ENCODE measurements at regions not wholly inside any gene's neighbourhood (a gene's known extent, or its start where the extent isn't known, plus 50 kb on each side); places are given as distances from the start of the nearest gene placed in this dataset.

- no peak for TF ChIP-seq ZNF462 (CRISPR knock-in tag; IDR thresholded peaks at IDR 0.05)
- TF ChIP-seq ETS1 (IDR thresholded peaks at IDR 0.05), result no peak
- no peak for TF ChIP-seq ZNF114 (CRISPR knock-in tag; IDR thresholded peaks at IDR 0.05)
- TF ChIP-seq EZH2phosphoT487 (IDR thresholded peaks at IDR 0.05; ENCODE audit: unreplicated experiment), result no peak
These were observed 320.0 kb downstream of the ADGRG6 start (continued) for GRCh38 chr6:142621822-142622221.

- H3K27me3 Mint-ChIP-seq (ENCODE audit: insufficient read depth, low read depth, poor library complexity), result no peaks in the 10 kb centered on the region
- H3K4me3 Mint-ChIP-seq, result no peak overlapping the region
- Histone ChIP-seq H3K4me3 (no peak overlapping the region), H3K27ac (ENCODE audit: low read depth) (no peak overlapping the region), H3F3A (replicated peaks; ENCODE audit: low read depth) (no peaks in the 10 kb centered on the region), H2AFZ (peak overlapping the region; percentile 49; the same call in 1 of the 2 replicates), H3K4me1 (ENCODE audit: insufficient read depth) (peaks cover 6% of the 10 kb centered on the region), H3K27me3 (ENCODE audit: insufficient read depth) (no peaks in the 10 kb centered on the region), H4K20me1 (replicated peaks; ENCODE audit: insufficient read depth) (no peaks in the 10 kb centered on the region), H3K4me2 (no peak overlapping the region), H3K9me2 (ENCODE audit: insufficient read depth) (no peaks in the 10 kb centered on the region), H3K36me3 (ENCODE audit: insufficient read depth) (no peaks in the 10 kb centered on the region), H3K79me2 (replicated peaks; ENCODE audit: insufficient read depth) (no peaks in the 10 kb centered on the region)
- no peak for TF ChIP-seq ZNF331 (CRISPR knock-in tag; IDR thresholded peaks at IDR 0.05; ENCODE audit: low read depth)
- TF ChIP-seq CREB1 (CRISPR knock-in tag; IDR thresholded peaks at IDR 0.05; ENCODE audit: low read depth), result no peak
- DNase-seq (ENCODE audit: low spot score) (no peak), ATAC-seq (no peak)
- H3K4me1 Mint-ChIP-seq, result peaks cover 6% of the 10 kb centered on the region; the same call in 2 of the 3 replicates
- H3K27ac Mint-ChIP-seq, result no peak overlapping the region
- H3K9me3 Mint-ChIP-seq, result no peaks in the 10 kb centered on the region
- H3K36me3 Mint-ChIP-seq (ENCODE audit: low read depth), result no peaks in the 10 kb centered on the region
These were observed 319.8 kb downstream of the HIVEP2 start for GRCh38 chr6:142624978-142625715.
